Cardiac muscle cell (in vitro differentiated cells and primary cell): ENCODE measurements at regions not wholly inside any gene's neighbourhood (a gene's known extent, or its start where the extent isn't known, plus 50 kb on each side); places are given as distances from the start of the nearest gene placed in this dataset.

Experiments
- DNase-seq, 2 donors: peaks; one replicate each; pipeline versions ENCODE4 v3.0.0 to v3.0.0-alpha.2; 2010 to 2017; ENCODE audit warnings: low read depth in 1 of 2, low spot score in 1 of 2
- H3K27ac ChIP-seq: fragments of 200-600 bp; sonication (generic); 2 replicates; pipeline ENCODE4 v1.5.1; 2016
- H3K27me3 ChIP-seq: fragments of 200-600 bp; sonication (generic); 2 replicates; pipeline ENCODE4 v1.6.0; 2016; ENCODE audit warnings: control low read depth
- H3K36me3 ChIP-seq: fragments of 200-600 bp; sonication (generic); 2 replicates; pipeline ENCODE4 v1.5.1; 2016; ENCODE audit warnings: control low read depth
- H3K4me1 ChIP-seq: fragments of 200-600 bp; sonication (generic); 2 replicates; pipeline ENCODE4 v1.8.1; 2017; ENCODE audit warnings: low read depth, mild to moderate bottlenecking, mixed run types
- H3K4me3 ChIP-seq: fragments of 200-600 bp; sonication (generic); 2 replicates; pipeline ENCODE4 v1.5.1; 2016; ENCODE audit warnings: mild to moderate bottlenecking
- H3K9me3 ChIP-seq: fragments of 200-600 bp; sonication (generic); 2 replicates; pipeline ENCODE4 v1.5.1; 2017; ENCODE audit warnings: low read depth, mild to moderate bottlenecking, control low read depth
- TF ChIP-seq, protein P1 (sequence below): IDR thresholded peaks from 2 replicates; pipeline ENCODE4 v1.5.1; 2012; ENCODE audit warnings: low read depth, mild to moderate bottlenecking, low read length

DNA sequence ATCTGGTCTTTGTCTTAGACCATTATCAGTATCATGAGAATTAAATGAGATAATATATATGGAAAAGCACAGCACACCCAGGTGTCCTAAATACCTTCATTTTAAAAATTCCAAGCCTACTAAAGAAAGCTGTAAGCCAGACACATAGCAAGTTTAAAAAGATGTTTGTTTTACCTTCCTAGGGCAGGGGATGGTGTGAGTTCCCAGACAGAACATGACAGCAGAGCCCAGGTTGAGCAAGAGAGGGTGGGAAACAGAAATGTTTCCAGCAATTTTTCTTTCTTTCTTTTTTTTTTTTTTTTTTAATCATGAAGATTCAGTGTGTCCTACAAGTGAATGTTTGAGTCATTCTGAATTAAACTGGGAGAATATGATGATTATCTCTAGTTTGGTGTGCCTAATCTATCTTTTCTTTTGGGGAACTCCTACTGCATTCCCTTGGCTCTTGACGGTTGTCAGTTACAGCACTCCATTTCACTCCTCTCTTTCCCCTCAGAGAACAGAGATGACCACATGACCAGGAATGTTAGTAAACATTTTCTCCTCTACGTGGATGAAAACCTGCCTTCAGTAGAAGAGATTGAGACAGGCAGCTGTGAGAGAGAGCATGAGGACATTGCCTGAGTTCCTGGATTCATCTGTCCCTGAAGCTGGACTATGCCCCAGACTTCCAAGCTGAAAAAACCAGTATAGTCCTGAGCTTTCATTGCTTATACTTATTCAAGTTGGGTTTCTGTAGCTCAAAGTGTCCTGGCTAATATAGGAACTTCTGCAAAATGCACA is 54.5 kb upstream of the ARL14 start:
- no peak overlapping the region for H3K27ac ChIP-seq
- H3K36me3 ChIP-seq, result no peaks in the 10 kb centered on the region
- H3K4me1 ChIP-seq, result no peaks in the 10 kb centered on the region
- no peaks in the 10 kb centered on the region for H3K9me3 ChIP-seq
- TF ChIP-seq, protein P1, sequence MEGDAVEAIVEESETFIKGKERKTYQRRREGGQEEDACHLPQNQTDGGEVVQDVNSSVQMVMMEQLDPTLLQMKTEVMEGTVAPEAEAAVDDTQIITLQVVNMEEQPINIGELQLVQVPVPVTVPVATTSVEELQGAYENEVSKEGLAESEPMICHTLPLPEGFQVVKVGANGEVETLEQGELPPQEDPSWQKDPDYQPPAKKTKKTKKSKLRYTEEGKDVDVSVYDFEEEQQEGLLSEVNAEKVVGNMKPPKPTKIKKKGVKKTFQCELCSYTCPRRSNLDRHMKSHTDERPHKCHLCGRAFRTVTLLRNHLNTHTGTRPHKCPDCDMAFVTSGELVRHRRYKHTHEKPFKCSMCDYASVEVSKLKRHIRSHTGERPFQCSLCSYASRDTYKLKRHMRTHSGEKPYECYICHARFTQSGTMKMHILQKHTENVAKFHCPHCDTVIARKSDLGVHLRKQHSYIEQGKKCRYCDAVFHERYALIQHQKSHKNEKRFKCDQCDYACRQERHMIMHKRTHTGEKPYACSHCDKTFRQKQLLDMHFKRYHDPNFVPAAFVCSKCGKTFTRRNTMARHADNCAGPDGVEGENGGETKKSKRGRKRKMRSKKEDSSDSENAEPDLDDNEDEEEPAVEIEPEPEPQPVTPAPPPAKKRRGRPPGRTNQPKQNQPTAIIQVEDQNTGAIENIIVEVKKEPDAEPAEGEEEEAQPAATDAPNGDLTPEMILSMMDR, result no peak
- H3K4me3 ChIP-seq, result no peak overlapping the region
- DNase-seq, result no peak
- no peaks in the 10 kb centered on the region for H3K27me3 ChIP-seq

DNA sequence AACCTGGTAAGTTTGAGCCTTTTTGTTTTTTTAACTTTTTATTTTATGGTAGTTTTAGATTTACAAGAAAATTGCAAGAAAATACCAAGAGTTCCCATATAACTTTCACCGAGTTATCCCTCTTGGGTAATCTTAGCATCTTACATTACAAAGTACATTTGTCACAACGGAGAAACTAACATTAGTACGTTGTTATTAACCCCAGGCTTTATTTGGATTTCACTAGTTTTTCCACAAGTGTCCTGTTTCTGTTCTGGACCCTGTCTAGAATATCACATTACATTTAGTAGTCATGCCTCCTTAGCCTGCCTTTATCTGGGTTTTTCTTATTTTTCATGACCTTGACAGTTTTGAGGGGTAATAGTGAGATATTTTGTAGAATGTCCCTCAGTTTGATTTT is 53.5 kb upstream of the KPNA4 start:
- Histone ChIP-seq H3K4me3 (no peak overlapping the region), H3K4me1 (no peaks in the 10 kb centered on the region), H3K36me3 (no peaks in the 10 kb centered on the region), H3K9me3 (no peaks in the 10 kb centered on the region), H3K27me3 (no peaks in the 10 kb centered on the region), H3K27ac (no peak overlapping the region)
- no peak for DNase-seq
- TF ChIP-seq, protein P1, result no peak

DNA sequence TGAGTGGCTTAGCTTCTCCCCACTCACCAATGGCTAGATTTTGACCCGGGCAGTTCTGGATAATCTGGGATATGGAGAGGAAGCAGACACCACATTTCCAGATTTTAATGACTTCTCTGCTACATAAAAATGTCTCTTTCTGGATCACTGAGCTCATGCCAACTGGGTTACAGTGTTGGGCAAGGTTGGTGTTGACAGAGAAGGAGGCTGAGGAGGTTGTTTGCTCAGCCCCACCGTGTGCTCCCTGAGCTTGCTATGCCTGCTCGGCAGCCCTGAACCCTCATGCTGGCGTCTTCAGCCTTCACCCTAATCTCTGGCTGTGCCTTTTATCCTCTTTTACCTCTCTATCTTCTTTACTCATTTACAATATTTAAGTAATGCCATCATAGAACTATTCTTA is 53.0 kb upstream of the KPNA4 start:
- Histone ChIP-seq H3K27me3 (no peaks in the 10 kb centered on the region), H3K36me3 (no peaks in the 10 kb centered on the region), H3K4me3 (no peak overlapping the region), H3K9me3 (no peaks in the 10 kb centered on the region), H3K27ac (no peak overlapping the region), H3K4me1 (no peaks in the 10 kb centered on the region)
- no peak for DNase-seq
- TF ChIP-seq, protein P1, result no peak

DNA sequence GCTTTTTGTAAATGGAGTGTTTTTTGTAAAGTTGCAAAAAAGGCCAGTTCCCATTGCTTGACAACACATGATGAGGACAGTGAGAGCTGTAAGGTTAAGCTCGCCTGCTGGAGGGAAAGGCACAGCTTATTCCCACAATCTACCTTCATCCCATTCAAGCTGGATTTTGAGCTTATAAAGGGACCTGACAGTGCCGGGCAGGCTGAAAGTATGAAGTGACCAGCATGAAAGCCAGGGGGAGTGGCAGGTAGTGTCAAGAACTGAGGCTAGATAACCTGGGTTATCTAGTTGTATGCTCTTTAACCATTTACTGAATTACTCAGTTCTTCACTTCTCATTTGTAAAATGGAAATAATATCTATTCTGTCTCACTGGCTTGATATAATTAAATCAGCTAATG is 52.3 kb upstream of the KPNA4 start:
- Histone ChIP-seq H3K36me3 (no peaks in the 10 kb centered on the region), H3K4me1 (no peaks in the 10 kb centered on the region), H3K27me3 (no peaks in the 10 kb centered on the region), H3K4me3 (no peak overlapping the region), H3K9me3 (no peaks in the 10 kb centered on the region), H3K27ac (no peak overlapping the region)
- no peak for DNase-seq
- TF ChIP-seq, protein P1, result no peak

DNA sequence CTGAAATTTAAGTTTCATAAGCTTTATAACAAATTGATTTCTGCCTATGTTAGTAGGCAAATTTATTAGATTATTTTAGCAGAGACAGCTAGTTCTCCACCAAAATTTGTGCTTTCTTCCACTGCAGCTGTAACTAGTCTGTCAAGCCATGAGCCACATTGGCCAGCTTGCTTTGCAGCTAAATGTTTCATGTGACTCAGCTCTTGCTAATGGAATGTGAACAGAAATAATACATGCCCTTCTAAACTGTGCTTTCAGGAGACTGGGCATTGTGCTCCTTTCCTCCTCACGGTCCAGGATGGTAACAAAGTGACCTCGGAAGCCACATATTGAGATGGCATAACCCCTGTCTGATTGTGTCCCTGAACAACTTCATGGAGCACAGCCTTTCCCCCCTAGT is 51.3 kb upstream of the KPNA4 start:
- H3K27me3 ChIP-seq, result no peaks in the 10 kb centered on the region
- TF ChIP-seq, protein P1, result no peak
- no peak overlapping the region for H3K27ac ChIP-seq
- DNase-seq, result peak; percentile 2 to 45
- no peaks in the 10 kb centered on the region for H3K4me1 ChIP-seq
- no peak overlapping the region for H3K4me3 ChIP-seq
- H3K9me3 ChIP-seq, result no peaks in the 10 kb centered on the region
- H3K36me3 ChIP-seq, result no peaks in the 10 kb centered on the region

DNA sequence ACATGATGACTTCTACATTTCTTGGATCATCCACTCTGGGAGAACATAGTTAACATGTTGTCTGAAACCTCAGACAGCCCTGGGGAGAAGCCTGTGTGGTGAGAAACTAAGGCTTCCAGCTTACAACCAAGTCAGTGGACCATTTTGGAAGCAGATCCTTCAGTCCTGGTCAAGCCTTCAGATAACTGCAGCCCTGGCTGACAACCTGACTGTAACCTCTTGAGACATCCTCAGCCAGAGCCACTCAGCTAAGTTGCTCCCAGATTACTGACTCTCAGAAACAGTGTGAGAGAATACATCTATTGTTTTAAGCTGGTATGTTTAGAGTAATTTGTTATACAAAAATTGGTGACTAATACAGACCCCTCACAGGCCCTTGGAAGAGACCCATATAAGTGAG is 50.9 kb upstream of the KPNA4 start:
- no peaks in the 10 kb centered on the region for H3K27me3 ChIP-seq

More for the DNA sequence above, 50.9 kb upstream of the KPNA4 start:
- DNase-seq, result no peak
- Histone ChIP-seq H3K27ac (no peak overlapping the region), H3K9me3 (no peaks in the 10 kb centered on the region), H3K36me3 (no peaks in the 10 kb centered on the region), H3K4me1 (no peaks in the 10 kb centered on the region), H3K4me3 (no peak overlapping the region)
- TF ChIP-seq, protein P1, result no peak
